ENCODE measurements at regions not wholly inside any gene's neighbourhood (a gene's known extent, or its start where the extent isn't known, plus 50 kb on each side); places are given as distances from the start of the nearest gene placed in this dataset.
A peak's percentile ranks its signal among the peaks of the same experiment; 100 is the strongest.

DNA sequence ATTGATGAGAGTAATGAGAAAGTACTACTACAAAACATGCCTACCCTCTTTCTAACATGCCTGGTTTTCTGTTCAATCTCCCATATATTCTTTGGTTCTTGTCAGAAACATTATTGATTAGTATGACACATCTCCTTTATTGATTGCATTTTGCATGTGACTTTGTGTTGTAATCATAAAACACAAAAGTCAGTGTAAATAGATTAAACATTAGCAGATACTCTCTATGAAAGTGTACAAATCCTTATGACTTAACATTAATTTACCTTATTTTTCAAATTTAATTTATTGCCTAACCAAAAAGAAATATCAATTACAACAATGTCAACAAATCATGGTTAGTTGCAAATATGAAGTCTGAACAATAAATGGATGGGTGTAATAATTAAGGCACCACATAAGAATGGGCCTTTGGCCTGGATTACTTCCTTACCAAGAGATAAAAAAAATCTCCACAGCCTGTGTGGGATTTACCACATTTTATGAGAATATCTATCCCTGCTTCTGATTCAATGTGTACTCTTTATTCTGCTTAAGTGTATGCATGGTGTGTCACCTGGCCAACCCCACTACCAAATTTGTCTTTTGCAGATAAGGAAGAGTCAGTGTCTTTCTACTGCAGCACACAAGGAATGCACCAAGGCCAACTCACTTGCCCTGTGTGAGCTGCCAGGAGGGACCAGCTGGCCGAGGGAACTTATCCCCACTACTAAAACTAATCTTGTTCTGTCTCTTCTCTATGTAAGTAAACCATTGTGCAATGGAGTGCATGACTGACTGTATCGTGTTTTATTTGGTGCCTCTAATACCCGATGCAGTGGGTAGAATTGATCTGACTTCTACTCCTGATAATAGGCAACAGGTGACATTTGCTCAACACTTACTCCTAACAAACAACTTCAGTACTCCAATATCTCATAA is 1001.9 kb upstream of the CDH10 start:
- DNase-seq (ENCODE audit: insufficient read length, low spot score) = no peak
- FAIRE-seq = peak; percentile 33
- no peak for TF ChIP-seq POLR2A (IDR thresholded peaks at IDR 0.05; ENCODE audit: low read depth, low read length)

DNA sequence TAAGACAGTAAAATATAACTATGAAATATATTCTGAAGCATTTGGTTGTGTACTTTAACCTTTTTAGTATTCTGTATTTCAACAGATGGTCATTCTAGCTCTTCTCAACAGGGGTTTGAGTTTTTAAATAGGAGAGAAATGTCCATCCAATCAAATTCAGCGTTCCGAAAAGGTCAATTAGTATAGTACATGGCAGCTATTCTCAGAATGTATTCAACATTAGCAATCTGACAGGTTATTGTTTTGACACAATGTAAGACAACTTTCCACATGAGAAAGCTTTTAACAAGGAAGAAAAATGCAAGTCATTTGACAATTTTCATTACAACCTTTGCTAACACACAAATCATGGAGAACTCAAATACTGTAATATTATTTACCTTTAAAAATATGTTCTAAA is 996.3 kb upstream of the CDH10 start:
- FAIRE-seq = no peak
- DNase-seq (ENCODE audit: insufficient read length, low spot score) = no peak
- TF ChIP-seq POLR2A (IDR thresholded peaks at IDR 0.05; ENCODE audit: low read depth, low read length) = no peak

DNA sequence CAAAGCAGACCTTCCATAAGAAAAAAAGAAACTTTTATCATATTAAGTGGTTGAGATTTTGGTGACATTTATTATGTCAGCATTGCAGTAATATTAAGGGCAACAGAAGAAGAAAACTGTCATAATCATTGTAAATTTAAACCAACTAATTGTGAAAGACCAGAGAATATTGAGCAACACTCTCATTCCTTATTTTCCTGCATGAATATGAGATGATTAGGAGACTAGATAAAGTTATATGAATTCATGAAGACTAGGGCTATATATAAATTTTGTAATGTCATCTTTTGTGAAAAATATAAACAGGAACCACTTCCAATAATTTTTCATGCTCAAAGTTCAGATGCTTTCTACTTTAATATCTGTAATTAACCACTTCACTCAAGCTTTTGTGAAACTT is 974.5 kb upstream of the CDH10 start:
- DNase-seq (ENCODE audit: insufficient read length, low spot score) (no peak), FAIRE-seq (no peak)
- TF ChIP-seq POLR2A (IDR thresholded peaks at IDR 0.05; ENCODE audit: low read depth, low read length) = no peak

DNA sequence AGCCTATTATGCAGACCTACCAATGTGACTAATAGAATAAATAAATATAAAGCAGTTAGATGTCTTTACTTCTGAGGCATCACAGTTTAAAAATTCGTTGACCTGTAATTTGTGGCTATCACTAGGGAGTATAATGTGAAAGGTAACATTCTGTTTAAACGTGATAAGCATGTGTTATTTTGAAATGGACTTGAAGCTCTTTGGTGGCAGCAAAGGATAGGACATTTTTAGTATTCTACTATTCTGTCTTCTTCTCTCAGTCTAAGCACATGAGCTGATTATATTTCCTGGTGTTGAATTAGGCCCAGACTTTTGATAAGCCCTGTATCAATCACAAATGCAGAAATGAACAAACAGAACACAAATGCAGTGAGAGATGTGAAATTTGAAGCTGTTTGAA is 974.0 kb upstream of the CDH10 start:
- DNase-seq (ENCODE audit: insufficient read length, low spot score) (no peak), FAIRE-seq (peak; percentile 53)
- TF ChIP-seq POLR2A (IDR thresholded peaks at IDR 0.05; ENCODE audit: low read depth, low read length) = no peak

DNA sequence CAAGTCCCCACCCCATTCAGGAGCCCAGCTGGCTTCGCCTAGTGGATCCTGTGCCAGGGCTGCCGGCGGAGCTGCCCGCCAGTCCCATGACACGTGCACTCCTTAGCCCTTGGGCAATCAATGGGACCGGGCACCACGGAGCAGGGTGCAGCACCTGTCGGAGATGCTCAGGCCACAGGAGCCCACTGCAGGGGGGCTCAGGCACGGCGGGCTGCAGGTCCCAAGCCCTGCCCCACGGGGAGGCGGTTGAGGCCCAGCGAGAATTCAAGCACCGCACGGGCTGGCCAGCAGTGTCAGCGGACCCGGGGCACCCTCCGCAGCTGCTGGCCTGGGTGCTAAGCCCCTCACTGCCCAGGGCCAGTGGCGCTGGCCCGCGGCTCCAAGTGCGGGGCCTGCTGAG is 969.7 kb upstream of the CDH10 start:
- no peak for TF ChIP-seq POLR2A (IDR thresholded peaks at IDR 0.05; ENCODE audit: low read depth, low read length)
- FAIRE-seq (no peak), DNase-seq (ENCODE audit: insufficient read length, low spot score) (no peak)

DNA sequence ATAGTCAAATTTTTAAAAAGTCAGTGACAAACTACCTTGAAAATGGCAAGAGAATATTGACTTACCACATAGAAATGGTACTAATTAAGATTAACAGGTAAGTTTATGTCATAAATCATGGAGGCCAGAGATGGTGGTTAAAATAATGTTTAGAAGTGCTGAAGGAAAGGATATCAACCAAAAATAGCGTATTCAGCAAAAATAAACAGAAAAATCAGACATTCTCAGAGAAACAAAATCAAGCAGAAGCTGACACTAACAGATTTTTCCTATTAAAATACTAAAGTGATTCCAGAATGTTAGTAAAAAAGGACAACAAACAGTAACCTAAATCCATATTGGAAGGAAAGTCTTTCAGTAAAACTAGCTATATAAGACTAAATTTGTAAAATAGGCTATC is 959.9 kb upstream of the CDH10 start:
- no peak for FAIRE-seq

DNA sequence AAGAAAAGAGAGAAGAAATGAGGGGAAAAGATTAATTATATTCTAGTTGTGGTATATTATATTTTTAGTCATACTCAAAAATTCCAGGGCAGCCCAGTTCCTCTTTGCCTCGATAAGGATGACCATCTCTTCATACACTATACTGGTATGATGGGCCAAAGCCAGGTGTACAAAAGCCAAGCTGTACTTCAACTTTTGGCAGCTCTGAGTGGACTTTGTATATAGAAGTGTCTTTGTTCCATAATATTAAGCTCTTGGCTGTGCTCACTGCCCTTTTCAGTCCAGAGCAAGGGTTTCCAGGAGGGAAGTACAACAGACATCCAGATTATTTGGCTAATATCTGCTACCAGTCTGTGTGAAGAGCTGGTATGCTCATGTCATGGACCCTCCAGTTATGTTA is 934.3 kb upstream of the CDH10 start:
- no peak for TF ChIP-seq POLR2A (IDR thresholded peaks at IDR 0.05; ENCODE audit: low read depth, low read length)
- DNase-seq (ENCODE audit: insufficient read length, low spot score) (no peak), FAIRE-seq (no peak)

More for the DNA sequence above, 959.9 kb upstream of the CDH10 start:
- no peak for DNase-seq (ENCODE audit: insufficient read length, low spot score)
- TF ChIP-seq POLR2A (IDR thresholded peaks at IDR 0.05; ENCODE audit: low read depth, low read length) = no peak

DNA sequence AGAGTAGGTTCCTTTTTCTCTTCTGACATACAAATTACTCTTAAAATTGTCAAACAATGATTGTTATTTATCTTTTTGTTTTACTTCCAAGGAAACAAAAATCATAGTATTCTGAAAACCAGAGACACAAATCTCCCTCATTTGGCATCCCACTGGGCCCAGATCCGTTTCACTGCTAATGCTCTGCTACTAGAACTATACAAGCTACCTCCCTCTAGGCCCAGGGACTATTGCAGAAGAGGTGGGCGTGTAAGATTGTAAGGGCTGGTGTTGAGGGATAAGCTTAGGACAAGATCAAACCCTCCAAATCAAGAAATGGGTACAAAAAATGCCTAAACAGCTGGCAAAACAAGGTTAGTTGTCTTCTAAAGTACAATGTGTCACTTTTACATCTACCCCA is 928.9 kb upstream of the CDH10 start:
- no peak for TF ChIP-seq POLR2A (IDR thresholded peaks at IDR 0.05; ENCODE audit: low read depth, low read length)
- DNase-seq (ENCODE audit: insufficient read length, low spot score) = no peak
- no peak for FAIRE-seq

DNA sequence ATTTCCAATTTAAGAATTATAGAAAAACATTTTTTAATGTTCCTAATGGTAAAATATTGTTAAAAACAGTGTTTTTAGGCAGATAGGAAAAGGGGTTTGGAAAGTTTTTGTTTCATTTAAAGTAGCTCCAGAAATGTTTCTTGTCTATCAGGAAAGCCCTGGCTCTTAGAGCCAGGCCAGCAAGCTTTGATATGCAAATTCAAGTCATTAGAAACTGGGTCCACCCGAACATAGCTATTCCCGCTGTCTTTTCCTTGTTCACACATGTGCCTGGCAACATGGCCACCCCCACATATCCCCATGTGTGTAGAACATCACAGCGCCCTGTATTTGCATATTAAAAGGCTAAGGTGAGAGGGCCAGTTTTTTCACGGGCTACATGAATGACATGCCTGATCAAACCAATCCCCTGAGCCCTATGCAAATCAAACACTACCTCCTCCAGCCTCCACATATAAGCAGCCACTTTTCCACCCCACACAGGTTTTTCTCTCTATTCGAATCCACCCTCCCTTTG is 925.3 kb upstream of the CDH10 start:
- TF ChIP-seq POLR2A (IDR thresholded peaks at IDR 0.05; ENCODE audit: low read depth, low read length) = no peak
- no peak for DNase-seq (ENCODE audit: insufficient read length, low spot score)
- FAIRE-seq = peak; percentile 45

DNA sequence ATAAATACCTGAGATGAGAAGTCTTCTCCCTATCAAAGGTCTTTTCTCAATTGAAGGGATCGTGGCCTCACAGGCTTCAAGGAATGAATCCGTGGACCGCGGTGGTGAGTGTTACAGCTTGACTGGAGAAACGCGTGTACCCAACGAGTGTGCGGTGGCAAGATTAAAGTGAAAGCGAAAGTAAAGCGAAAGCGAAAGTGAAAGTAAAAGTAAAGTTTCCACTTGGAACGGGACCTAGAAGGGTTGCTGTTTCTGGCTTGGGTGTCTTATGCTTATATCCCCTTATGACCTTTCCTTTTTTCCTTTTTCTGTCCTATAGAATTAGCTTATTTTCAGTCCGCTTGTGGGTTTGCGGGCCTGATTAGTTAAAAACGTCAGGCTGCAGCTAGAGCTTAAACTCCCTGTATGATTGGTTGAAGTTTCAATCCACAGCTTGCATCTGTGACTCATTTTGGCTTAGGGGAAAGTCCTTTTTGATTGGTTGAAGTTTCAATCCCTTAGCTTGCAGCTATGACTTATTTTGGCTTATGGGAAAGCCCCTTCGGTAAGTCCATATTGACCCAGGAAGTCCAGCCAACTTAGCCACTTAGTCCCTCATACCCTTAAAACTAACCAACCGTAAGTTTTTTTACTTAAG is 924.3 kb upstream of the CDH10 start:
- peak; percentile 81 for FAIRE-seq
- no peak for TF ChIP-seq POLR2A (IDR thresholded peaks at IDR 0.05; ENCODE audit: low read depth, low read length)
- DNase-seq (ENCODE audit: insufficient read length, low spot score) = no peak

DNA sequence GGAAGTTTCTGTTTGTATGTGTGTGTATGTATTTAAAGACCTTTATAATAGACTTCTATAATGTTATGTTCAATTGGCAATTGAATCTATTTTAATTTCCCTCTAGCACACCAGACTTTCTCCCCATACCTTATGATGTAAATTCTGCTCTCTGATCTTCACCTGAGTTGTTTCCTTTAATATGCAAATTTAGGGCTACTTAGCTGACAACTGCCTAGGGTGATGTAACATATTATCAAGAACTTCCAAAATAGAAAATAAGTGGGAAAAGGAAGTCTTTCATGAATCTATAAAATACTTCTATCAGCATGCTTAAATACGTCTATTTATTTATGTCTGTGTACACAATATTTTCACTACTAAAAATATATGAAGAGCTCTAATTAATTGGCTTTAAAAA is 923.5 kb upstream of the CDH10 start:
- TF ChIP-seq POLR2A (IDR thresholded peaks at IDR 0.05; ENCODE audit: low read depth, low read length) = no peak
- DNase-seq (ENCODE audit: insufficient read length, low spot score) (no peak), FAIRE-seq (peak; percentile 75)

DNA sequence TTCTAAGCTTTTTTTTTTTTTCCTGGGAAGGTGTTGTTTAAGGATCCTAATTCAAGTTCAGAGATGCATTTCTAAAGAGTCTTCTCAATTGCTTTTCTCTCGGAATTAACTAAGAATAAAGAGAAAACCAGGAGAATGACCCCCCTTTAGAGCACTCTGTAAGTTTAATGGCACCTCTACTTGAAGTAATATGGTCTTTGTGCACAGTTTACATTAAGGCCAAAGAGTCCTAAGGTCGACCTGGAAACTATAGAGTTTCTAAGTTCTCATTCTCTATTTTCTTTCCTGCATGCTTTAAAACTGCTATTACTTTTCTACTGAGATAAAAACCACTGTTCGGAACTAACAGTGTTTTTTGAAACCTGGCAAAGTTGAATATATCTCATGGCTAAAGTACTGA is 923.1 kb upstream of the CDH10 start:
- no peak for FAIRE-seq
- DNase-seq (ENCODE audit: insufficient read length, low spot score) = no peak
- no peak for TF ChIP-seq POLR2A (IDR thresholded peaks at IDR 0.05; ENCODE audit: low read depth, low read length)

DNA sequence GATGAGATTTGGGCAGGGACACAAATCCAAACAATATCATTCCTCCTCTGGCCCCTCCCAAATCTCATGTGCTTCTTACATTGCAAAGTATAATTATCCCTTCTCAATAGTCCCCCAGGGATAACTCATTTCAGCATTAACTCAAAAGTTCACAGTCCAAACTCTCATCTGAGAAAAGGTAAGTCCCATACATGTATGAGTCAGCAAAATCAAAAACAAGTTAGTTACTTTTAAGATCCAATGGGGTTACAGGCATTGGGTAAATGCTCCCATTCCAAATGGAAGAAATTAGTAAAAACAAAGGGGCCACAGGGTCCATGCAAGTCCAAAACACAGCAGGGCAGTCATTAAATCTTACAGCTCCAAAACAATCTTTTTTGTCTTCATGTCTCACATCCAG is 917.9 kb upstream of the CDH10 start:
- DNase-seq (ENCODE audit: insufficient read length, low spot score) = no peak
- no peak for TF ChIP-seq POLR2A (IDR thresholded peaks at IDR 0.05; ENCODE audit: low read depth, low read length)
- no peak for FAIRE-seq

DNA sequence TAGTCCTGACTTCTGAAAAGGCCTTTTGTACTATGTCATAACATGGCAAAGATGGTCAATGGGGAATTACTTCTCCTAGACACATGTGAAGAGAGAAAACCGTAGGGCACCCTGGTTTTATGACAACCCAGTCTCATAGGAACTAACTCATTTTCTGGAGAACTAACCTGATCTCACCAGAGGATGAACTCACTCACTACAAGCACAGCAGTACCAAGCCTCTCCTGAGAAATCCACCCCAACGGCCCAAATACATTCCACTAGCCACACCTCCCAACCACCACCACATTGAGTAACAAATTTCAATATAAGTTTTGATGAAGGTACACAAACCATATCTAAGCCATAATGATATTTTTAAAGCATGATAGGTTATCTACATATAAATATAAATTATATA is 909.3 kb upstream of the CDH10 start:
- no peak for TF ChIP-seq POLR2A (IDR thresholded peaks at IDR 0.05; ENCODE audit: low read depth, low read length)
- FAIRE-seq (peak; percentile 15), DNase-seq (ENCODE audit: insufficient read length, low spot score) (no peak)
